ENCODE measurements at regions not wholly inside any gene's neighbourhood (a gene's known extent, or its start where the extent isn't known, plus 50 kb on each side); places are given as distances from the start of the nearest gene placed in this dataset.
A peak's percentile ranks its signal among the peaks of the same experiment; 100 is the strongest.

DNA sequence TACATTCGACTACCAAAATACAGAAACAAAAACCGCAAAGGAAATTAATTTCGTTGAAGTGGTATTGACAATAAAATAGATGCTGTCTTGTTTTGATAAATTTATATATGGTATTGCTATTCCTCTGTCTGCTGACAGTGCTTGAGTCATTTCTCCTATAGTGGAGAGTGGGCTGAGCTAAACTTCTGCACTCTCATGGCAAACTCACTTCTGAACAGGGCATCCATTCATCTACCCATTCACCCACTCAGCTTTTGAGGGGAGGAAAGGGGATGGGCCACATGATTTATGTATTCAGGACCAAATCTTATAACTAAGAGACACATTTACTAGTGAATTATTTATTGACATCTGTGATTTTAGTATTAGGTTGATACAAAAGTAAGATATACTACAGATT, 137.6 kb upstream of the PLXNA4 start:
- intact Hi-C loops (cut with DNase I) = no loop called here
- no peak overlapping the region for H3K4me3 ChIP-seq
- WGBS = 91% methylated on average over 3 of the region's 3 CpGs
- no peaks in the 10 kb centered on the region for H3K27me3 ChIP-seq (replicated peaks; ENCODE audit: insufficient read depth)
- no peaks in the 10 kb centered on the region for H3K36me3 ChIP-seq
- H3K9me3 ChIP-seq = no peaks in the 10 kb centered on the region
- no peak for DNase-seq (ENCODE audit: low spot score)
- H3K27ac ChIP-seq = no peak overlapping the region
- TF ChIP-seq POLR2A (IDR thresholded peaks at IDR 0.05) = no peak
- TF ChIP-seq, protein P1, sequence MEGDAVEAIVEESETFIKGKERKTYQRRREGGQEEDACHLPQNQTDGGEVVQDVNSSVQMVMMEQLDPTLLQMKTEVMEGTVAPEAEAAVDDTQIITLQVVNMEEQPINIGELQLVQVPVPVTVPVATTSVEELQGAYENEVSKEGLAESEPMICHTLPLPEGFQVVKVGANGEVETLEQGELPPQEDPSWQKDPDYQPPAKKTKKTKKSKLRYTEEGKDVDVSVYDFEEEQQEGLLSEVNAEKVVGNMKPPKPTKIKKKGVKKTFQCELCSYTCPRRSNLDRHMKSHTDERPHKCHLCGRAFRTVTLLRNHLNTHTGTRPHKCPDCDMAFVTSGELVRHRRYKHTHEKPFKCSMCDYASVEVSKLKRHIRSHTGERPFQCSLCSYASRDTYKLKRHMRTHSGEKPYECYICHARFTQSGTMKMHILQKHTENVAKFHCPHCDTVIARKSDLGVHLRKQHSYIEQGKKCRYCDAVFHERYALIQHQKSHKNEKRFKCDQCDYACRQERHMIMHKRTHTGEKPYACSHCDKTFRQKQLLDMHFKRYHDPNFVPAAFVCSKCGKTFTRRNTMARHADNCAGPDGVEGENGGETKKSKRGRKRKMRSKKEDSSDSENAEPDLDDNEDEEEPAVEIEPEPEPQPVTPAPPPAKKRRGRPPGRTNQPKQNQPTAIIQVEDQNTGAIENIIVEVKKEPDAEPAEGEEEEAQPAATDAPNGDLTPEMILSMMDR (IDR thresholded peaks at IDR 0.05) = no peak
- no peak for TF ChIP-seq POLR2AphosphoS5 (IDR thresholded peaks at IDR 0.05)
- H3K4me1 ChIP-seq (replicated peaks) = no peaks in the 10 kb centered on the region

- Histone ChIP-seq H3K27me3 (replicated peaks; ENCODE audit: insufficient read depth) (no peaks in the 10 kb centered on the region), H3K27ac (no peak overlapping the region), H3K4me1 (replicated peaks) (no peaks in the 10 kb centered on the region), H3K36me3 (no peaks in the 10 kb centered on the region), H3K4me3 (no peak overlapping the region), H3K9me3 (no peaks in the 10 kb centered on the region)
- intact Hi-C loops (cut with DNase I) = no loop called here
- WGBS = 65% methylated on average over 7 of the region's 7 CpGs
- DNase-seq (ENCODE audit: low spot score) = no peak
- TF ChIP-seq POLR2AphosphoS5 (IDR thresholded peaks at IDR 0.05) = no peak
- TF ChIP-seq, protein P1 (IDR thresholded peaks at IDR 0.05) = peak in 2 of 4 experiments; percentile 18 to 20
These were observed 133.8 kb upstream of the PLXNA4 start for GRCh38 chr7:132709971-132710567.

- intact Hi-C loops (cut with DNase I) = no loop called here
- DNase-seq (ENCODE audit: low spot score) = no peak
- Histone ChIP-seq H3K36me3 (no peaks in the 10 kb centered on the region), H3K27ac (no peak overlapping the region), H3K4me1 (replicated peaks) (no peaks in the 10 kb centered on the region), H3K4me3 (no peak overlapping the region), H3K9me3 (no peaks in the 10 kb centered on the region), H3K27me3 (replicated peaks; ENCODE audit: insufficient read depth) (no peaks in the 10 kb centered on the region)
- WGBS = 87% methylated on average over 5 of the region's 5 CpGs
- TF ChIP-seq, protein P1 (IDR thresholded peaks at IDR 0.05) = no peak
- TF ChIP-seq POLR2A (IDR thresholded peaks at IDR 0.05) (no peak), POLR2AphosphoS5 (IDR thresholded peaks at IDR 0.05) (no peak)
These were observed 132.2 kb upstream of the PLXNA4 start for GRCh38 chr7:132708470-132708869.

GRCh38 chr7:132705146-132705545, 128.9 kb upstream of the PLXNA4 start:
- Histone ChIP-seq H3K4me3 (no peak overlapping the region), H3K4me1 (replicated peaks) (no peaks in the 10 kb centered on the region), H3K36me3 (no peaks in the 10 kb centered on the region), H3K9me3 (no peaks in the 10 kb centered on the region), H3K27ac (no peak overlapping the region), H3K27me3 (replicated peaks; ENCODE audit: insufficient read depth) (no peaks in the 10 kb centered on the region)
- intact Hi-C loops (cut with DNase I) = no loop called here
- 47% methylated on average over 5 of the region's 5 CpGs for WGBS
- DNase-seq (ENCODE audit: low spot score) = no peak
- TF ChIP-seq, protein P1 (IDR thresholded peaks at IDR 0.05) = no peak
- no peak for TF ChIP-seq POLR2A (IDR thresholded peaks at IDR 0.05)
- no peak for TF ChIP-seq POLR2AphosphoS5 (IDR thresholded peaks at IDR 0.05)

GRCh38 chr7:132703742-132704141, 127.5 kb upstream of the PLXNA4 start:
- no peak overlapping the region for H3K4me3 ChIP-seq
- H3K36me3 ChIP-seq = no peaks in the 10 kb centered on the region
- H3K9me3 ChIP-seq = no peaks in the 10 kb centered on the region
- 91% methylated on average over 7 of the region's 7 CpGs for WGBS
- intact Hi-C loops (cut with DNase I) = no loop called here
- TF ChIP-seq, protein P1 (IDR thresholded peaks at IDR 0.05) = no peak
- TF ChIP-seq POLR2A (IDR thresholded peaks at IDR 0.05) (no peak), POLR2AphosphoS5 (IDR thresholded peaks at IDR 0.05) (no peak)
- H3K27me3 ChIP-seq (replicated peaks; ENCODE audit: insufficient read depth) = no peaks in the 10 kb centered on the region
- no peak for DNase-seq (ENCODE audit: low spot score)
- no peak overlapping the region for H3K27ac ChIP-seq
- H3K4me1 ChIP-seq (replicated peaks) = no peaks in the 10 kb centered on the region

Measured in prostate gland (tissue), 2 donors.